Activated naive CD8-positive, alpha-beta T cell treated with anti-CD3 and anti-CD28 coated beads, Interleukin-2, amount 50 U/mL, for 16 hours (primary cell): ENCODE measurements at regions not wholly inside any gene's neighbourhood (a gene's known extent, or its start where the extent isn't known, plus 50 kb on each side); places are given as distances from the start of the nearest gene placed in this dataset.
"Not testable (repeated sequence)": the region's sequence is repeated elsewhere in the genome, so short reads cannot be mapped to it uniquely, and the experiment has no call there.

Experiments
- DNase-seq: peaks from one replicate; pipeline ENCODE4 v3.0.0-alpha.2; 2020; ENCODE audit warnings: low read depth, low spot score

GRCh38 chr22:25456300-25457043 is 108.0 kb upstream of the GRK3 start:
- not testable (repeated sequence) for DNase-seq

- not testable (repeated sequence) for DNase-seq
Observed at GRCh38 chr22:25458631-25459030, 105.8 kb upstream of the GRK3 start.

- DNase-seq = not testable (repeated sequence)
Observed at GRCh38 chr22:25460682-25461081, 103.8 kb upstream of the GRK3 start.

GRCh38 chr22:25461301-25461700 is 103.2 kb upstream of the GRK3 start:
- DNase-seq = no peak

- peak; percentile 58 for DNase-seq
Observed at GRCh38 chr22:25462474-25463346, 101.8 kb upstream of the GRK3 start.

GRCh38 chr22:25463347-25463628 is 101.2 kb upstream of the GRK3 start:
- DNase-seq = not testable (repeated sequence)

- DNase-seq = not testable (repeated sequence)
Observed at GRCh38 chr22:25464326-25464725, 100.1 kb upstream of the GRK3 start.

- DNase-seq = no peak
Observed at GRCh38 chr22:25465949-25466348, 98.5 kb upstream of the GRK3 start.

GRCh38 chr22:25472382-25472781 is 92.1 kb upstream of the GRK3 start:
- DNase-seq = no peak

- no peak for DNase-seq
Observed at GRCh38 chr22:25475257-25476022, 89.0 kb upstream of the GRK3 start.

GRCh38 chr22:25477358-25477757 is 87.1 kb upstream of the GRK3 start:
- no peak for DNase-seq

GRCh38 chr22:25478111-25478510 is 86.4 kb upstream of the GRK3 start:
- DNase-seq = no peak

GRCh38 chr22:25478528-25478927 is 85.9 kb upstream of the GRK3 start:
- DNase-seq = no peak

- DNase-seq = not testable (repeated sequence)
Observed at GRCh38 chr22:25480868-25481267, 83.6 kb upstream of the GRK3 start.

GRCh38 chr22:25482091-25482760 is 82.2 kb upstream of the GRK3 start:
- no peak for DNase-seq

- no peak for DNase-seq
Observed at GRCh38 chr22:25482868-25483639, 81.4 kb upstream of the GRK3 start.

GRCh38 chr22:25483931-25484330 is 80.5 kb upstream of the GRK3 start:
- DNase-seq = no peak

GRCh38 chr22:25484521-25485315 is 79.8 kb upstream of the GRK3 start:
- no peak for DNase-seq

GRCh38 chr22:25485626-25486545 is 78.6 kb upstream of the GRK3 start:
- no peak for DNase-seq
